HG03039 (cell line): ENCODE measurements at regions not wholly inside any gene's neighbourhood (a gene's known extent, or its start where the extent isn't known, plus 50 kb on each side); places are given as distances from the start of the nearest gene placed in this dataset.
"Not testable (repeated sequence)": the region's sequence is repeated elsewhere in the genome, so short reads cannot be mapped to it uniquely, and the experiment has no call there.

ENCODE experiments used
- ATAC-seq: cut with Tn5 transposase; IDR thresholded peaks from one replicate; pipeline ENCODE4 v1.9.1; 2021; ENCODE audit warnings: mild to moderate bottlenecking, moderate library complexity; ENCODE audit not compliant: unreplicated experiment

GRCh38 chr11:87662287-87662686 lies 513.0 kb downstream of the RAB38 start:
- no peak for ATAC-seq

GRCh38 chr11:87660926-87661660 lies 514.1 kb downstream of the RAB38 start:
- ATAC-seq: no peak

DNA sequence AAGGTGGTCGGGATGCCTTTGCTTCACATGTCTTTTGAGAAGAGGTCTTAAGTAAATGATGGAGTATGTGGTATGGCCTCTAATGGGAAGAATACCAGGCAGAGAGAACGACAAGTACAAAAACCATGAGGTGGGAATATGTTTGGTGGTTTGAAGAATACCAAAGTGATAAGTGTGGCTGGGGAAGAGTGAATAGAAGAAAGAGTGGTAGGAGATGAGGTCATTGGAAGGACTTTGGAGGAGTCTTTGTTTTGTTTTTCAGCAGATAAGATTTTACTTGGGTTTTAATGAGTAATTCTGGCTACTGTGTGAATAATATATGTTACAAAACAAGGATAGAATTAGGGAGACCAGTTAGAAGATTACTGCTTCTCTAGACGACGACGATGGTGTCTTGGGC lies 515.4 kb downstream of the RAB38 start:
- ATAC-seq: no peak

GRCh38 chr11:87645626-87646025 lies 529.6 kb downstream of the RAB38 start:
- ATAC-seq: no peak

DNA sequence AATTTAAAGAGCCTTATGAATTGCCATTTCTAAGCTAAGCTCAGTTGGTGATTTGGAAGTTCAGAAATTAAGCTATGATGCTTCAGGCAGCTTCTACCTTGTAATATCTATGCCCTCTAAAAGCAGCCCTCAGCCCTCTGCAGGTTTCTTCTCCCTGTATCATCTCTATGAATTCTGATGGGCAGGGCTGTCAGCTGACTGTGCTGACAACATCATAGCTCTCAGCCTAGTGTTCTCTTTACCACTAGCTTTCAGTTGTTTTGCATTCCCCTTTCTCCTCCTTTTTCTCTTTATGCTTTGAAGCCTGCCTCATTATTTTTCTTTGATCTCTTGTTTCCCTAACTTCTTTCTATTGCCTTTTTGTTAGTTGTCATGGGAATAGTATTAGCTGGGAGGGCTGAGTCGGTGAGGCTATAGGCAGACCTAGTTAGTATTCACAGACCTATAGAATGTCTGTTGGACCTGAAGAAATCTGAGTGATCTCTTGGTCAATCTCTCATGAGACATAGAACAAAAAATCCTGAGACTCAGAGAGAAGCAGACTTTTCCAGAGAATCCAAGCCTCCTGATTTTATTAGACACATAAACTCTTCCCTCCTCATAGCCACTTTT lies 535.4 kb downstream of the RAB38 start:
- ATAC-seq: no peak

DNA sequence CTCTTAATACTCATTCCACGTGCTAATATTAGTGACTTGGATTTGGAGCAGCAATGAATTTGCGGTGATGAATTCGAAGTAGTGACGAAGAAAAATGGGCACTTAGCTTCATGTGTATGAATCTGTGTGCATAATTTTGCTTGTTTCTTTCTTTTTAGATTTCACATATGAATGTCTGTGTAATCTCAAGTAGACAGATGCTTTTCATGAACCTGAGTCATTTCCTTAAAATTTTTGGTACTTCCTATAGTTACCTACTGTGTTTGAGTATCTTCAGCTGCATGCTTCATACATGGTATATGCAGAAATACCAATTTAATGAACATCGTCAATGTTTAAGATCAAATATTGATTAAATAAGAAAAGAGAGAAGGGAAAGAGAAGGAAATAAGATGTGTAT lies 540.2 kb downstream of the RAB38 start:
- no peak for ATAC-seq

GRCh38 chr11:87634331-87634730 lies 540.9 kb downstream of the RAB38 start:
- ATAC-seq: no peak

DNA sequence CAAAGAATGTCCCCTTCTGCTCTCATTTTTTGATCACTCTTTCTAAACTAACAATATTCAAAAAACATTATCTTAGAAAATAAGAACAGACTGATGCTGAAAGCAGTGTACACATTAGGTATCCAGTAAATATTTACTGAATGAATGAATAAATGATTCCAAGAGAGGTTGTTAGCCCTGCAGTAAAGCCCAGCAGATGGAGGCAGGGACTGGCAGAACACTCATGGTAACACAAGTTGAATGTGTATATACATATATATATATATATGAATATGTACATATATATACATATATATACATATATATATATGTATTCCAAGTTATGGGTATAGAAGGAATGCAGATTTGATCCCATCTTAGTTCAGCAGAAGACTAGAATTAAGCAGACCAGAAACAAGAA lies 546.3 kb downstream of the RAB38 start:
- ATAC-seq: no peak

- no peak for ATAC-seq
These were observed 547.1 kb downstream of the RAB38 start for GRCh38 chr11:87628026-87628580.

DNA sequence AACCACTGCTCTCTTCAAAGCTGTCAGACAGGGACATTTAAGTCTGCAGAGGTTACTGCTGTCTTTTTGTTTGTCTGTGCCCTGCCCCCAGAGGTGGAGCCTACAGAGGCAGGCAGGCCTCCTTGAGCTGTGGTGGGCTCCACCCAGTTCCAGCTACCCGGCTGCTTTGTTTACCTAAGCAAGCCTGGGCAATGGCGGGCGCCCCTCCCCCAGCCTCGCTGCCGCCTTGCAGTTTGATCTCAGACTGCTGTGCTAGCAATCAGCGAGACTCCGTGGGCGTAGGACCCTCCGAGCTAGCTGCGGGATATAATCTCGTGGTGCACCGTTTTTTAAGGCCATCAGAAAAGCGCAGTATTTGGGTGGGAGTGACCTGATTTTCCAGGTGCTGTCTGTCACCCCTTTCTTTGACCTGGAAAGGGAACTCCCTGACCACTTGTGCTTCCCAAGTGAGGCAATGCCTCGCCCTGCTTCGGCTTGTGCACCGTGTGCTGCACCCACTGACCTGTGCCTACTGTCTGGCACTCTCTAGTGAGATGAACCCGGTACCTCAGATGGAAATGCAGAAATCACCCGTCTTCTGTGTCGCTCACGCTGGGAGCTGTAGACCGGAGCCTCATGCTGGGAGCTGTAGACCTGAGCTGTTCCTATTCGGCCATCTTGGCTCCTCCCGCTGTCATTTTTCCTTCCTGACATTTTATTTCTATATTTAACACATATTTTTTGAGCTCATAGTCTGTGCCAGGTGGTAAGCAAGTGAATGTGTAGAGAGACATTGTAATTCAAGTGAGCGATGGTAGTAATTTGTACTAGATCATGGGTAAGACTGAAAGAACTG lies 551.5 kb downstream of the RAB38 start:
- ATAC-seq: not testable (repeated sequence)

GRCh38 chr11:87616511-87616910 lies 558.7 kb downstream of the RAB38 start:
- ATAC-seq: no peak

DNA sequence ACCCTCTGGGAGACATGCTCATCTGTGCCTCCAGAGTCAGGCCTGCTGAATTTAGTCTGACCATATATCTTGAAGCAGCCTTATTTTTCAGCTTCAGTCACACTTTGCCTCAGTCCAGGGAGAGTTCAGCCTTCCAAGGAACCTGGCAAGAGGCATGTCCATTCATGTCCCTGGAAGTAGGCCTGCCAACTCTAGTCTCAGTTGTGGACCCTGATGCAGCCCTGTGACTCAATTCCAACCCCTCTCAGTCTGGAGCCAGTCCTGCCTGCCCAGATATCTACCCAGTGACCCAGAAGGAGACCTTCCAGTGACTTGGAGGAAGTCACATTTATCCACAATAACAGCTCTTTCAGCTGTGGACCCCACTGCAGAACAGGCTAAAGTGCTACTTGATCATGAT lies 566.6 kb downstream of the TMEM135 start:
- ATAC-seq: no peak

DNA sequence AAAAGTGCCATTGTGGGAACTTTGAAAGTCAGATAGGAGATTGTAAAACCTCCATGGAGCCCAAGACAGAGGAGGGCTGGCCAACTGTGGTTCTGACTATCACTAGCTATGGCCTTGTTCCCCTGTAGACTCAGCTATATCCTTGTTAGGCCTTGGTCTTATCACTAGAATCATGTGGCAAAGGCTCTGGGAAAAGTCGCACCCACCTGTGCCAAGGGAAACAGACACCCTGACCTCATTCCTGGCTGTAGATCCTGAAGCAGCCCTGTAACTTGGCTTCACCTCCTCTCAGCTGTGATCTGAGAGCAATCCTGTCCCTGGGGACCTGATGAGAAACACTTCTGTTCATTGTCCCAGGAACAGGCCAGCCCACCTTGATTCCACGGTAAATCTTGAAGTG lies 566.2 kb downstream of the TMEM135 start:
- ATAC-seq: no peak

DNA sequence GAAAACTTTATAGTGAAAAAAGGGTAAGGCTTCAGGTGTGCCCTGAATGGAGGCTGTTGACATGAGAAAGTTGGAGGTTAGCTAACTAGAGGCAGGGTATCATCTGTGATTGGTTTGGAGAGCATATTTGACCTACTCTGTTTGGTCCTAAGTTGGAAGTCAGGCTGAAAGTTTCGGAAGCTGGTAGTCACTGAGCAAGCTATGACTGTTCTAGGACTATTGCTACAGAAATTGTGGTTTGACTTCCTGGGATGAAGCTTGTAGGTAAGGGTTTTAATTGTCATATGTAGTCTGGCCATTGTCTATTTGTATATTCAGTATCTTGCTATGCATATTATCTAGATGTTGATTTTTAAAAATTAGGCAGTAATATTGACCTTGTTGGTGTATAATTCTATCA lies 565.0 kb downstream of the TMEM135 start:
- no peak for ATAC-seq

- no peak for ATAC-seq
These were observed 563.2 kb downstream of the TMEM135 start for GRCh38 chr11:87600938-87601337.

DNA sequence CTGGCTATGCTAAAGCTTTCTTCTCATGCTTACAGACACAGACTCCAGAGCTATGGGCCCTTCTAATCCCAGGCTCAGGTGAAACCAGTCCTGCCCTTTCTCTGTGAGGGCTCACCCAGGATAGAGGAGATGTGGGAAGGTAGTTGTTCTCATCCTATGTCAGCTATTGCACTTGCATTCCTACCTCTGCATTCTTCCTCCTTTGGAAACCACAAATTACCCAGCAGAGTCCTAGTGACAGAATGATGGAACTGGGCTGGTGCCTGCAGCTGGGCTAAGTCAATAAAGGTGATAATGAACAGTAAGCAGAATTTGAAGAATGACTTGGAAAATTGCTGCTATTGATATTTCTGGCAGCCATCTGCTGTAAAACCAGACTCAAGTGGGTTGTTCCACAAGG lies 560.0 kb downstream of the TMEM135 start:
- ATAC-seq: no peak

DNA sequence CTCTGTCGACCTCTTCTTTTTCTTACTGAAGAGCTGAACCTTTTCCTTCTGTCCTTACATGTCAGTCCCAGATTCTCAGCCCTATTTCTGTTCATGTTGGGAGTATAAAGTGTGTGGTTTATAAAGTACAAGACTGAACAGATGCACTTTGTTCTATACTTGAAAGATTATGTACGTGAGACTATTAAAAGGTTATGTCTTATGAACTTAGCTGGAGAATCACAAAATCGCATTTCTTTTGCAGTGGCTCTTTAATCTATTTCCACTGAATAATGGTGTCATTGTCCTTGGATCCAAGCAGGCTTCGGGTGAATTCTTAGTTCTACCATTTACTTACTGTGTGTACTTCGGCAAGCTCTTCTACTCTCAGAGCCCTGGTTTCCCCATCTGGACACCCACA lies 558.4 kb downstream of the TMEM135 start:
- ATAC-seq: no peak

DNA sequence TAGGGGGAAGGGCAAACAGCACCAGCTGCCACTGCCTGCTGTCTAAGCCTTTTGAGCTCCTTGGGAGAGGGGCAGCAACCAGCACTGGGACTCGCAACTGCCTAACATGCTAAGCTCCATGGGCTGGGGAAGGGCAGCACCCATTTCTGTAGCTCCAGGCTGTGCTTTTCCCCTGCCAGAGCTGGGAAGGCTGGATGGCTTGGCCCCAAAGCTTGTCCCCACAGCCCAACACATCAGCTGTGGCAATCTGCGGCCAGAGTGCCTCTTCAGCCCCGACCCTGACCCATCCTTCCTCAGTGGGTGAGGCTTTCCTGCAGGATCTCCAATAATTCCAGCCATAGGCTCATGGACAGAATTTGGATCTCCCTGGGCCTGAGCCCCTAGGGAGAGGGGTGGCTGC lies 551.3 kb downstream of the TMEM135 start:
- ATAC-seq: no peak

DNA sequence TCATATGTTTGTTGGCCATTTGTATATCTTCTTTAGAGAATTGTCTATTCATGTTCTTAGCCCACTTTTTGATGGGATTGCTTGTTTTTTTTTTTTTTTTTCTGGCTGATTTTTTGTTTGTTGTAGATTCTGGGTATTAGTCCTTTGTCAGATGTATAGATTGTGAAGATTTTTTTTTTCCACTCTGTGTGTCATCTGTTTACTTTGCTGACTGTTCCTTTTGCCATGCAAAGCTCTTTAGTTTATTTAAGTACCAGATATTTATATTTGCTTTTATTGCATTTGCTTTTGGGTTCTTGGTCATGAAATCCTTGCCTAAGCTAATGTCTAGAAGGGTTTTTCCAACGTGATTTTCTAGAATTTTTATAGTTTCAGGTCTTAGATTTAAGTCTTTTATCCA lies 547.9 kb downstream of the TMEM135 start:
- ATAC-seq: not testable (repeated sequence)

- no peak for ATAC-seq
These were observed 546.2 kb downstream of the TMEM135 start for GRCh38 chr11:87583931-87584330.

DNA sequence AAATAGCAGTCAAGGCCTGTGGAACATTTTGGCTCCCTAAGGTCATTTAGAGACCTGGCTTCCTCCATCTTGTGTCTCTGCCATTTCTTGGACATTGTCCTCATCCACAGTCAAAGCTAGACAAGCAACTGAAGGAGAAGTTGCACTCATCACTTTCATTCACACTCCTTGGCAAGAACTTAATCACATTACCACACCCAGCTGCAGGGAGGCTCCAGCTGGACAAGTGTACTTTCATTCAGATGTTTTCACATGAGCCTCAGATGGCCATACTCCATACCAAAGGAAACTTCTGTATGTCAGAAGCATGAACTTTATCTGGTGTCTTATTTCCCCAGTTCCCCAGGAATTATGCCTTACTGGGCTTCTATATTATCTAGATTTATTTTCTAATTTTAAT lies 537.4 kb downstream of the TMEM135 start:
- no peak for ATAC-seq

GRCh38 chr11:87574193-87574592 lies 536.5 kb downstream of the TMEM135 start:
- no peak for ATAC-seq
